Activated T-cell treated with anti-CD3 and anti-CD28 coated beads, Interleukin-2, amount 50 U/mL, for 4 hours (primary cell): ENCODE measurements at regions not wholly inside any gene's neighbourhood (a gene's known extent, or its start where the extent isn't known, plus 50 kb on each side); places are given as distances from the start of the nearest gene placed in this dataset.

Experiments
- ATAC-seq, 2 donors: fragments of 200-7000 bp; cut with Tn5 transposase; one replicate each; pipeline ENCODE4 v1.10.0; 2021
- DNase-seq: peaks from one replicate; pipeline ENCODE4 v3.0.0-alpha.2; 2020
- H3K27me3 Mint-ChIP-seq: one replicate; pipeline ENCODE4 v1.8.0; 2021; ENCODE audit warnings: low read depth, mixed read lengths
- H3K36me3 Mint-ChIP-seq: one replicate; pipeline ENCODE4 v1.8.0; 2022; ENCODE audit warnings: mixed read lengths; ENCODE audit not compliant: insufficient read depth
- H3K4me1 Mint-ChIP-seq: one replicate; pipeline ENCODE4 v1.8.0; 2021; ENCODE audit warnings: low read depth, mixed read lengths
- H3K4me3 Mint-ChIP-seq: one replicate; pipeline ENCODE4 v1.8.0; 2021; ENCODE audit warnings: mild to moderate bottlenecking, moderate library complexity, mixed read lengths
- H3K9me3 Mint-ChIP-seq: one replicate; pipeline ENCODE4 v1.8.0; 2021; ENCODE audit warnings: mixed read lengths

- DNase-seq (no peak), ATAC-seq (no peak)
- H3K9me3 Mint-ChIP-seq = peaks cover 11% of the 10 kb centered on the region
- no peaks in the 10 kb centered on the region for H3K36me3 Mint-ChIP-seq
- no peaks in the 10 kb centered on the region for H3K27me3 Mint-ChIP-seq
- no peak overlapping the region for H3K4me3 Mint-ChIP-seq
- no peaks in the 10 kb centered on the region for H3K4me1 Mint-ChIP-seq
These were observed 438.3 kb downstream of the RAPGEF2 start for GRCh38 chr4:159541143-159541542.

DNA sequence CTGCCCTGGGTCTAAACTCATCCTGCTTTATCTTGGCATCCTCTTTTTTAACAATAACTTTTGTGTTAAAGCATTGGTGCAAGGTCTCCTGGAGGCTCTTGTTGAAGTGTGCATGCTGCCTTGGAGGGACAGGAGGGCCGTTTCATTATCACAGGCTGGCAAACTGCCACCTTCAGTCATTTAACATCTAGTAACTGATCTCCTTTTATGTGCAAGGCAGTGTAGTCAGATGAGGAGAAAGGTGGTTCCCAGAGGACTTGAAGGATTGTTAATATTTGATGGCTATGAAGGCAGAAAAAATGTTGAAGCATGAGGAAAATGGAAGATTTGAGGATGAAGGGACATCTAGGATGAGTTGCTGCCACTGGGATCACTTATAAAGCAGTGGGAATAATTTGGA, 439.4 kb downstream of the RAPGEF2 start:
- no peak for ATAC-seq
- Mint-ChIP-seq H3K4me1 (no peaks in the 10 kb centered on the region), H3K36me3 (no peaks in the 10 kb centered on the region), H3K9me3 (no peaks in the 10 kb centered on the region), H3K4me3 (no peak overlapping the region), H3K27me3 (no peaks in the 10 kb centered on the region)
- DNase-seq = no peak

DNA sequence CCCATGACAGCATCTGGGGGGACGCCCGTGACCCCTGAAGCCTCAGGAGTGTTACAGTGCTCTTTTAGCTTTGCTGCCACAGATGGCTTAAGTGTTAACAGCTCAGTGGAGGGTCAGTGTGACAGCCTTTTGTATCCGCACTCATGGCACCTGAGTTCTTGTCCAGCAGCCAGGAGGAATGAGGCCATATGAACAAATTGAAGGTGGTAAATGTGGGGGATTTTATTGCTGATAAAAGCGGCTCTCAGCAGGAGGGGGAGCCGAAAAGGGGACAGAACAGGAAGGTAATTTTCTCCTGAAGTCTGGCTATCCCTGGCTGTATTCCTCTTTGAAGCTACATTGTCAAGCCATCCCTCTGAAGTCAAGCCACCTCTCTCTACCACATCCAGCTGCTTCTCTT, 441.0 kb downstream of the RAPGEF2 start:
- Mint-ChIP-seq H3K27me3 (no peaks in the 10 kb centered on the region), H3K4me3 (no peak overlapping the region), H3K36me3 (no peaks in the 10 kb centered on the region), H3K4me1 (no peaks in the 10 kb centered on the region), H3K9me3 (no peaks in the 10 kb centered on the region)
- ATAC-seq (no peak), DNase-seq (no peak)

DNA sequence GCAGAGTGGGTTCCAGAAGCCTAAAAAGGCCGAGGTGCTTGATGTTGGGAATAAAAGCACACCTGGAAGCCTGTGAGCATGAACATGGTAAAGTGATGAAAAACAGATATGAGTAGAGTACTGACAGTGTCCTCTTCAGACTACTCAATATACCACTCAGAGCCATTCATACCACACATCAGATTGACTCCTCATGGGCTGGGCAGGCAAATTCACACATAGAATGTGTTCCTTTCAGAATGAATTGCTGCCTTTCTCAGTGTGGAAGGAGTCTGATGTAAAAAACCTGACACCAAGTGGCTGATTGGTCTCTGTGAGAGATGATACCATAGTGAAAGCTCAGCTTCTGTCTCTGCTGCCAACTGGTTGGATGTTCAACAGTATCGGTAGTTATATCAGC, 442.7 kb downstream of the RAPGEF2 start:
- DNase-seq = no peak
- H3K4me3 Mint-ChIP-seq = no peak overlapping the region
- H3K9me3 Mint-ChIP-seq = no peaks in the 10 kb centered on the region
- H3K27me3 Mint-ChIP-seq = no peaks in the 10 kb centered on the region
- ATAC-seq = no peak
- no peaks in the 10 kb centered on the region for H3K36me3 Mint-ChIP-seq
- H3K4me1 Mint-ChIP-seq = no peaks in the 10 kb centered on the region

DNA sequence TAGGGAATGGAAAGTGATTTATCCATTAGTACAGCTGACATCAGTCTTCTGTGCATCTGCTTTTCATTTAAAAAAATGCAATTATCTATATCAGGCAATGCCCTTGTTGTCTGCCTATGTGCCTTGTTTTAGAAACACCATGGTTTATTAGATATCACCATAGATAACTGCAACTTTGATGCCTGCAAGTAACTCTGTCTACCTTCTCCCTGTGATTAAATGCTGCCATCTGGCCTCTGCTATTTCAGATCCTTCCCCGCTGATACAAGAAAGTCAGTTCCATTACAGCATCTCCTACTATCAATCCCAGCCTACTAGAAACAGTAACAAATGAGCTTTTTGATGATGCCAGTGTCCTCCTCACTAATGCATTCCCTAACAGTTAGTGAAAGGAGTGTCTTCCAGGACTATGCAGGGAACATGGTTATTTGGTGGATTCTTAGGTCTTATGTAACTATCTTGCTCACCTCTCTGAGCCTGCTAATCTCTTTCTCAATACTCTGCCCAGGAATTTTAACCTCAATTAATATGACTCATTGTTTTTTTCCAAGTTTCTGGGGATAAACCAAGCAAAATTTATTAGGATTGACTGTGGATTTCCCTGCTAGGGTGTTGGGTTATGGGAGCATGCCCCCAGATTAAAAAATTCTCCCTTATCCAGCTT, 444.9 kb downstream of the RAPGEF2 start:
- no peaks in the 10 kb centered on the region for H3K4me1 Mint-ChIP-seq
- DNase-seq (no peak), ATAC-seq (no peak)
- H3K27me3 Mint-ChIP-seq = no peaks in the 10 kb centered on the region
- H3K36me3 Mint-ChIP-seq = no peaks in the 10 kb centered on the region
- H3K4me3 Mint-ChIP-seq = no peak overlapping the region
- no peaks in the 10 kb centered on the region for H3K9me3 Mint-ChIP-seq

- DNase-seq (no peak), ATAC-seq (no peak)
- no peaks in the 10 kb centered on the region for H3K9me3 Mint-ChIP-seq
- H3K4me1 Mint-ChIP-seq = no peaks in the 10 kb centered on the region
- no peaks in the 10 kb centered on the region for H3K27me3 Mint-ChIP-seq
- H3K36me3 Mint-ChIP-seq = no peaks in the 10 kb centered on the region
- H3K4me3 Mint-ChIP-seq = no peak overlapping the region
These were observed 446.2 kb downstream of the RAPGEF2 start for GRCh38 chr4:159549098-159549518.

GRCh38 chr4:159551281-159551680, 448.4 kb downstream of the RAPGEF2 start:
- Mint-ChIP-seq H3K4me3 (no peak overlapping the region), H3K36me3 (no peaks in the 10 kb centered on the region), H3K9me3 (no peaks in the 10 kb centered on the region), H3K27me3 (no peaks in the 10 kb centered on the region), H3K4me1 (no peaks in the 10 kb centered on the region)
- DNase-seq (no peak), ATAC-seq (no peak)

- no peaks in the 10 kb centered on the region for H3K9me3 Mint-ChIP-seq
- no peak for ATAC-seq
- H3K36me3 Mint-ChIP-seq = no peaks in the 10 kb centered on the region
- H3K27me3 Mint-ChIP-seq = no peaks in the 10 kb centered on the region
- H3K4me1 Mint-ChIP-seq = no peaks in the 10 kb centered on the region
- no peak for DNase-seq
- H3K4me3 Mint-ChIP-seq = no peak overlapping the region
These were observed 450.3 kb downstream of the RAPGEF2 start for GRCh38 chr4:159552979-159553768.

GRCh38 chr4:159555873-159556272, 453.0 kb downstream of the RAPGEF2 start:
- ATAC-seq (no peak), DNase-seq (no peak)
- peaks cover 4% of the 10 kb centered on the region for H3K9me3 Mint-ChIP-seq
- H3K36me3 Mint-ChIP-seq = no peaks in the 10 kb centered on the region
- H3K4me1 Mint-ChIP-seq = no peaks in the 10 kb centered on the region
- H3K4me3 Mint-ChIP-seq = no peak overlapping the region
- H3K27me3 Mint-ChIP-seq = no peaks in the 10 kb centered on the region

- peaks cover 11% of the 10 kb centered on the region for H3K9me3 Mint-ChIP-seq
- no peak for DNase-seq
- no peak overlapping the region for H3K4me3 Mint-ChIP-seq
- no peaks in the 10 kb centered on the region for H3K27me3 Mint-ChIP-seq
- H3K4me1 Mint-ChIP-seq = no peaks in the 10 kb centered on the region
- no peak for ATAC-seq
- no peaks in the 10 kb centered on the region for H3K36me3 Mint-ChIP-seq
These were observed 459.5 kb downstream of the RAPGEF2 start for GRCh38 chr4:159562366-159562765.

DNA sequence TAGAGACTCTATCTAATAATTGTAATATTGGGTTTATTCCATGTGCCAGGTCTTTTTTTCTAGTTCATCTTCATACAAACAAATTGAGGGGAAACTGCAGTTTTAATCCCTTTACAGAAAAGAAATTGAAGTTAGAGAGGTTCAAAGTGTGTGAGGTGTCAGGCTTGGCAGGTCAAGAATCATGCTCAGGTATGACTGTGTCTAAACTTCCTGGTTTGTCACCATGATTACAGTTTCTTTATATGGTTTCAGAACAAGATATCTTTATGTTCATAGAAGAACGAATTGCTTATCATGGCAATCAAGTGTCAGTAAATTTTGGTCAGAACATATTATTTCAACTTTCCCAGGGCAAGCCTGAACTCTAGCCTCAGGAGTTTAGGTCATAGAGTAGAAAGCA, 460.4 kb downstream of the RAPGEF2 start:
- no peak for ATAC-seq
- H3K9me3 Mint-ChIP-seq = peaks cover 14% of the 10 kb centered on the region
- no peak for DNase-seq
- no peak overlapping the region for H3K4me3 Mint-ChIP-seq
- H3K27me3 Mint-ChIP-seq = no peaks in the 10 kb centered on the region
- no peaks in the 10 kb centered on the region for H3K36me3 Mint-ChIP-seq
- H3K4me1 Mint-ChIP-seq = no peaks in the 10 kb centered on the region

DNA sequence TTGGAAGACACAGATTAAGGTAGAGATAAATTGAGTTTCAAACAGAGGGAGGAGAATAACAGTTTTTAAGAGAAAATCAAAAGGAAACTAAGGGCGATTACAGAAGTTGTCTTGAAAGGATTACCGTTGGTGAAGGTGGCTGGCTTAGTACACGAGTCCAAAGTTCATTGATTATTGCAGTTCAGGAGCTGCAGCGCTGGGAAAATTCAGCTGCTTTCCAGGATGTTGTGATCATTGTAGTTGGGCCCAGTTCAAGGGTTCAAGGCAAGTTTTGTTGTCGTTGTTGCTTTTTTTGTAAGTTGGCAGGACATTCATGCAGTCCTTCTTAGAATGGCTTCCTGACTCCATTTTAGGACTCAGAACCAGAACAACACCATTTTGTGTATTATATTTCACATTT, 461.7 kb downstream of the RAPGEF2 start:
- no peaks in the 10 kb centered on the region for H3K4me1 Mint-ChIP-seq
- H3K27me3 Mint-ChIP-seq = no peaks in the 10 kb centered on the region
- H3K9me3 Mint-ChIP-seq = peaks cover 18% of the 10 kb centered on the region
- H3K4me3 Mint-ChIP-seq = no peak overlapping the region
- H3K36me3 Mint-ChIP-seq = no peaks in the 10 kb centered on the region
- DNase-seq (no peak), ATAC-seq (no peak)

GRCh38 chr4:159566786-159567185, 463.9 kb downstream of the RAPGEF2 start:
- H3K36me3 Mint-ChIP-seq = no peaks in the 10 kb centered on the region
- ATAC-seq (no peak), DNase-seq (no peak)
- no peak overlapping the region for H3K4me3 Mint-ChIP-seq
- H3K4me1 Mint-ChIP-seq = no peaks in the 10 kb centered on the region
- H3K9me3 Mint-ChIP-seq = peaks cover 31% of the 10 kb centered on the region
- no peaks in the 10 kb centered on the region for H3K27me3 Mint-ChIP-seq

GRCh38 chr4:159577241-159577640, 474.4 kb downstream of the RAPGEF2 start:
- Mint-ChIP-seq H3K27me3 (no peaks in the 10 kb centered on the region), H3K4me3 (no peak overlapping the region), H3K4me1 (no peaks in the 10 kb centered on the region), H3K9me3 (peaks cover 7% of the 10 kb centered on the region), H3K36me3 (no peaks in the 10 kb centered on the region)
- ATAC-seq = no peak
- DNase-seq = no peak

GRCh38 chr4:159582685-159583084, 479.8 kb downstream of the RAPGEF2 start:
- H3K27me3 Mint-ChIP-seq = no peaks in the 10 kb centered on the region
- no peaks in the 10 kb centered on the region for H3K36me3 Mint-ChIP-seq
- H3K4me3 Mint-ChIP-seq = no peak overlapping the region
- DNase-seq = no peak
- H3K4me1 Mint-ChIP-seq = no peaks in the 10 kb centered on the region
- H3K9me3 Mint-ChIP-seq = peaks cover 16% of the 10 kb centered on the region
- ATAC-seq = no peak
